Loucy (cell line): ENCODE measurements at regions not wholly inside any gene's neighbourhood (a gene's known extent, or its start where the extent isn't known, plus 50 kb on each side); places are given as distances from the start of the nearest gene placed in this dataset.

Source experiments
- CTCF ChIP-seq: fragments of 200-600 bp; sonication (generic); conservative IDR thresholded peaks from 2 replicates; pipeline ENCODE4 v1.5.1; 2014; ENCODE audit warnings: mild to moderate bottlenecking, antibody characterized with exemption, low read length
- EZH2phosphoT487 ChIP-seq: fragments of 200-600 bp; IDR thresholded peaks from 2 replicates; pipeline ENCODE4 v1.6.1; 2018; ENCODE audit warnings: antibody characterized with exemption, mild to moderate bottlenecking, moderate library complexity, borderline replicate concordance

GRCh38 chr13:92991692-92992091 lies 234.9 kb upstream of the GPC6 start:
- TF ChIP-seq CTCF (no peak), EZH2phosphoT487 (no peak)
